Mammary epithelial cell (primary cell): ENCODE measurements at regions not wholly inside any gene's neighbourhood (a gene's known extent, or its start where the extent isn't known, plus 50 kb on each side); places are given as distances from the start of the nearest gene placed in this dataset.
"Not testable (repeated sequence)": the region's sequence is repeated elsewhere in the genome, so short reads cannot be mapped to it uniquely, and the experiment has no call there.

Experiments used
- EZH2 ChIP-seq: IDR thresholded peaks from 2 replicates; pipeline ENCODE4 v1.6.1; 2012; ENCODE audit warnings: low read length, inconsistent platforms, borderline replicate concordance
- TF ChIP-seq, protein P1 (sequence below), 2 donors: IDR thresholded peaks in 1 of 2; conservative IDR thresholded peaks in 1 of 2; 2 replicates each; pipeline ENCODE4 v1.5.1; 2011 to 2012; ENCODE audit warnings: inconsistent platforms in 2 of 2, low read length in 2 of 2, mild to moderate bottlenecking in 2 of 2, control low read depth in 1 of 2, low read depth in 1 of 2; ENCODE audit not compliant: insufficient read depth in 1 of 2; ENCODE audit errors: extremely low read depth in 1 of 2

DNA sequence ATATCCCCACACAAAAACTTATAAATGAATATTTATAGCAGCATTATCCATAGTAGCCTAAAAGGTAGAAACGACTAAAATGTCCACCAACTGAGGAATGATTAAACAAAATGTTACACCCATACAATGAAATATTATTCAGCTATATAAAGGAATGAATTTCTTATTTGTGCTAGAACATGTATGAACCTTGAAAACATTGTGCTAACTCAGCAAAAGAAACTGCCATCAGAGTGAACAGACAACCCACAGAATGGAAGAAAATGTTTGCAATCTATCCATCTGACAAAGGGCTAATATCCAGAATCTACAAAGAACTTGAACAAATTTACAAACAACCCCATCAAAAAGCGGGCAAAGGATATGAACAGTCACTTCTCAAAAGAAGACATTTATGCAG is 155.3 kb upstream of the DIAPH2 start:
- TF ChIP-seq, protein P1, sequence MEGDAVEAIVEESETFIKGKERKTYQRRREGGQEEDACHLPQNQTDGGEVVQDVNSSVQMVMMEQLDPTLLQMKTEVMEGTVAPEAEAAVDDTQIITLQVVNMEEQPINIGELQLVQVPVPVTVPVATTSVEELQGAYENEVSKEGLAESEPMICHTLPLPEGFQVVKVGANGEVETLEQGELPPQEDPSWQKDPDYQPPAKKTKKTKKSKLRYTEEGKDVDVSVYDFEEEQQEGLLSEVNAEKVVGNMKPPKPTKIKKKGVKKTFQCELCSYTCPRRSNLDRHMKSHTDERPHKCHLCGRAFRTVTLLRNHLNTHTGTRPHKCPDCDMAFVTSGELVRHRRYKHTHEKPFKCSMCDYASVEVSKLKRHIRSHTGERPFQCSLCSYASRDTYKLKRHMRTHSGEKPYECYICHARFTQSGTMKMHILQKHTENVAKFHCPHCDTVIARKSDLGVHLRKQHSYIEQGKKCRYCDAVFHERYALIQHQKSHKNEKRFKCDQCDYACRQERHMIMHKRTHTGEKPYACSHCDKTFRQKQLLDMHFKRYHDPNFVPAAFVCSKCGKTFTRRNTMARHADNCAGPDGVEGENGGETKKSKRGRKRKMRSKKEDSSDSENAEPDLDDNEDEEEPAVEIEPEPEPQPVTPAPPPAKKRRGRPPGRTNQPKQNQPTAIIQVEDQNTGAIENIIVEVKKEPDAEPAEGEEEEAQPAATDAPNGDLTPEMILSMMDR (conservative IDR thresholded peaks at IDR 0.05 in 1 of 2, IDR thresholded peaks at IDR 0.05 in 1 of 2; ENCODE audit: extremely low read depth in 1 of 2, insufficient read depth in 1 of 2, low read depth in 1 of 2, low read length in 2 of 2) = not testable (repeated sequence)
- TF ChIP-seq EZH2 = not testable (repeated sequence)
